ENCODE measurements at regions not wholly inside any gene's neighbourhood (a gene's known extent, or its start where the extent isn't known, plus 50 kb on each side); places are given as distances from the start of the nearest gene placed in this dataset.

GRCh38 chr1:90558754-90559378, 158.2 kb downstream of the BARHL2 start:
- Histone ChIP-seq H3K4me2 (ENCODE audit: insufficient read depth, insufficient read length, low read length) (no peak overlapping the region), H2BK12ac (ENCODE audit: insufficient read length, low read depth, low read length) (no peak overlapping the region), H2BK120ac (ENCODE audit: low read depth, low read length, poor library complexity, severe bottlenecking) (no peak overlapping the region), H2BK20ac (ENCODE audit: low read depth, low read length, poor library complexity, severe bottlenecking) (no peak overlapping the region), H4K20me1 (ENCODE audit: control insufficient read depth, insufficient read depth, insufficient read length) (no peaks in the 10 kb centered on the region), H3K18ac (ENCODE audit: insufficient read length, low read depth, low read length) (no peak overlapping the region), H3K9me3 (ENCODE audit: control insufficient read depth, low read depth, low read length) (no peaks in the 10 kb centered on the region), H3K9ac (ENCODE audit: extremely low read depth, insufficient read length, low read length) (no peak overlapping the region), H2AK5ac (ENCODE audit: insufficient read length, low read length) (no peak overlapping the region), H4K8ac (replicated peaks; ENCODE audit: insufficient read length, low read depth, low read length) (no peak overlapping the region), H3K27ac (ENCODE audit: insufficient read length, low read depth, low read length) (no peak overlapping the region), H3K79me1 (ENCODE audit: insufficient read depth, low read depth, low read length, poor library complexity, severe bottlenecking) (no peaks in the 10 kb centered on the region), H3K79me2 (ENCODE audit: insufficient read depth, low read length) (no peaks in the 10 kb centered on the region), H3K14ac (ENCODE audit: insufficient read depth, low read length) (no peak overlapping the region; the same call in 1 of the 2 replicates), H3K23me2 (ENCODE audit: insufficient read length, low read depth, low read length, poor library complexity, severe bottlenecking) (no peaks in the 10 kb centered on the region), H2BK15ac (ENCODE audit: low read depth, low read length) (no peak overlapping the region), H3T11ph (ENCODE audit: low read length) (no peak overlapping the region), H4K5ac (ENCODE audit: insufficient read length, low read depth, low read length) (no peak overlapping the region), H3K56ac (ENCODE audit: insufficient read length, low read depth, low read length) (no peak overlapping the region), H3K23ac (ENCODE audit: insufficient read length, low read depth, low read length) (no peak overlapping the region), H3K4me1 (ENCODE audit: insufficient read depth, low read length) (peaks cover 4% of the 10 kb centered on the region; the same call in 1 of the 2 replicates), H2BK5ac (ENCODE audit: insufficient read length, low read length) (no peak overlapping the region), H3K4ac (ENCODE audit: low read depth, low read length) (no peak overlapping the region), H4K91ac (ENCODE audit: insufficient read length, low read depth, low read length) (no peak overlapping the region), H2AFZ (ENCODE audit: low read length) (no peak overlapping the region), H3K27me3 (ENCODE audit: insufficient read depth, low read length) (peaks cover 18% of the 10 kb centered on the region; the same call in 1 of the 2 replicates)
- no peak for DNase-seq
- WGBS (ENCODE audit: extremely low coverage, insufficient read length, low lambda C conversion rate), result no CpG with 5 or more reads among the region's 6 CpGs
- H3K4me3 Mint-ChIP-seq, result no peak overlapping the region
- peaks cover 51 to 55% of the 10 kb centered on the region in 2 experiments for H3K4me1 Mint-ChIP-seq
- H3K36me3 Mint-ChIP-seq (ENCODE audit: insufficient read depth in 1 of 3, low read depth in 3 of 3), result no peaks in the 10 kb centered on the region
- no peaks in the 10 kb centered on the region; a peak in 2 of 5 replicates for H3K9me3 Mint-ChIP-seq
- H3K27ac Mint-ChIP-seq, result no peak overlapping the region
- H3K27me3 Mint-ChIP-seq (ENCODE audit: low read depth), result peaks cover 84% of the 10 kb centered on the region
- no peak for TF ChIP-seq CTCF (conservative IDR thresholded peaks at IDR 0.05)
